Naive thymus-derived CD8-positive, alpha-beta T cell (primary cell): ENCODE measurements at regions not wholly inside any gene's neighbourhood (a gene's known extent, or its start where the extent isn't known, plus 50 kb on each side); places are given as distances from the start of the nearest gene placed in this dataset.
"Not testable (repeated sequence)": the region's sequence is repeated elsewhere in the genome, so short reads cannot be mapped to it uniquely, and the experiment has no call there.

Experiments
- ATAC-seq, 2 donors: fragments of 150-1000 bp; cut with Tn5 transposase in 1 of 2; sonication (Bioruptor Pico), chemical (Tn5 transposase) in 1 of 2; 1 replicate in 1 of 2; 2 replicates in 1 of 2; pipeline ENCODE4 v1.10.0; 2021; ENCODE audit warnings: mild to moderate bottlenecking in 2 of 2, moderate library complexity in 2 of 2
- POLR2A ChIA-PET: fragments of 350-600 bp; sonication (Branson Sonifier 250); formaldehyde crosslinking; loops from one replicate; lab custom pipeline; 2021; ENCODE audit warnings: antibody characterized with exemption; lab: Charles Lee
- DNase-seq, 10 donors: peaks; one replicate each; pipeline versions ENCODE4 v3.0.0 to v3.0.0-alpha.2; 2020 to 2022
- H3K27ac Mint-ChIP-seq, 10 donors: one replicate each; pipeline ENCODE4 v1.8.0; 2020 to 2022; ENCODE audit warnings: mild to moderate bottlenecking in 10 of 10, mixed read lengths in 10 of 10, moderate library complexity in 4 of 10, inconsistent platforms in 1 of 10
- H3K27me3 Mint-ChIP-seq, 5 donors: one replicate each; pipeline ENCODE4 v1.8.0; 2021 to 2022; ENCODE audit warnings: mixed read lengths in 5 of 5
- H3K36me3 Mint-ChIP-seq, 3 donors: one replicate each; pipeline ENCODE4 v1.8.0; 2020 to 2022; ENCODE audit warnings: mixed read lengths in 3 of 3, mild to moderate bottlenecking in 2 of 3, inconsistent platforms in 1 of 3
- H3K4me1 Mint-ChIP-seq, 4 donors: one replicate each; pipeline ENCODE4 v1.8.0; 2021 to 2022; ENCODE audit warnings: mixed read lengths in 4 of 4
- H3K4me3 Mint-ChIP-seq, 10 donors: one replicate each; pipeline ENCODE4 v1.8.0; 2020 to 2022; ENCODE audit warnings: mild to moderate bottlenecking in 10 of 10, mixed read lengths in 10 of 10, moderate library complexity in 6 of 10, inconsistent platforms in 1 of 10
- H3K9me3 Mint-ChIP-seq, 9 donors: one replicate each; pipeline ENCODE4 v1.8.0; 2020 to 2022; ENCODE audit warnings: mixed read lengths in 9 of 9, mild to moderate bottlenecking in 3 of 9, inconsistent platforms in 1 of 9, moderate library complexity in 1 of 9

DNA sequence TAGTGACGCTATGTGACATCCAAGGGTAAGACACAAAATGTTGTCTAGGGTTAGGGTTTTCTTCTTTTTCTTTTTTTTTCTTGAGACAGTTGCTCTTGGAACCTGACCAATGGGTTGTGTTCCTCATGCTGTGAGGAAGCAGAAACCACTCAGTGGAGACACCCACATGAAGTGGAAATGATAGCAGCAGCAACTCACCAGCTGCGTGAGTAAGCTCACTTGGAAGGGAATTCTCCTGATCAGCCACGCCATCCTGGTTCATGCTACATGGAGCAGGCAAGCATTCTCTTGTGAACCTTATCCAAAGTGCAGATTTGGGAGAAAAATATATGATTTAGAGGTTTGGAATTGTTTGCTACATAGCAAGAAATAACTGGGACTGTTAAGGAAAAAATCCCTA lies 863.7 kb downstream of the EPHA4 start:
- peaks cover 0 to 19% (median 2%) of the 10 kb centered on the region in 5 donors for H3K27me3 Mint-ChIP-seq
- peaks cover 0 to 15% (median 3%) of the 10 kb centered on the region in 9 donors for H3K9me3 Mint-ChIP-seq
- ATAC-seq (no peak), DNase-seq (no peak)
- H3K4me3 Mint-ChIP-seq: no peak overlapping the region
- H3K36me3 Mint-ChIP-seq: peaks cover 0 to 5% (median 0%) of the 10 kb centered on the region in 3 donors
- POLR2A ChIA-PET: no interaction called here
- H3K27ac Mint-ChIP-seq: no peak overlapping the region
- no peaks in the 10 kb centered on the region for H3K4me1 Mint-ChIP-seq

DNA sequence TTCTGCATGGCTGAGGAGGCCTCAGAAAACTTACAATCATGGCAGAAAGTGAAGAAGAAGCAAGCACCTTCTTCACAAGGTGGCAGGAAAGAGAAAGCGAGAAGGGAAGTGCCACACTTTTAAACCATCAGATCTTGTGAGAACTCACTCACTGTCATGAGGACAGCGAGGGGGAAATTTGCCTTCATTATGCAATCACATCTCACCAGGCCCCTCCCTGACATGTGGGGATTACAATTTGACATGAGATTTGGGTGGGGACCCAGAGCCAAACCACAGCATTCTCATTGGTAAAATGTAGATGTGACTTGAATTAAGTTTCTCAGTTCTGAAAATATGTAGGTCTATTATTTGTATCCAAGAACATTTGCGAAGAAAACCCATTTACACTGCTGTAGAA lies 854.8 kb downstream of the EPHA4 start:
- Mint-ChIP-seq H3K9me3 (peaks cover 0 to 7% (median 2%) of the 10 kb centered on the region in 9 donors), H3K27me3 (peaks cover 0 to 8% (median 2%) of the 10 kb centered on the region in 5 donors), H3K36me3 (no peaks in the 10 kb centered on the region), H3K4me1 (no peaks in the 10 kb centered on the region), H3K27ac (no peak overlapping the region), H3K4me3 (no peak overlapping the region)
- DNase-seq (no peak), ATAC-seq (no peak)
- POLR2A ChIA-PET: no interaction called here

DNA sequence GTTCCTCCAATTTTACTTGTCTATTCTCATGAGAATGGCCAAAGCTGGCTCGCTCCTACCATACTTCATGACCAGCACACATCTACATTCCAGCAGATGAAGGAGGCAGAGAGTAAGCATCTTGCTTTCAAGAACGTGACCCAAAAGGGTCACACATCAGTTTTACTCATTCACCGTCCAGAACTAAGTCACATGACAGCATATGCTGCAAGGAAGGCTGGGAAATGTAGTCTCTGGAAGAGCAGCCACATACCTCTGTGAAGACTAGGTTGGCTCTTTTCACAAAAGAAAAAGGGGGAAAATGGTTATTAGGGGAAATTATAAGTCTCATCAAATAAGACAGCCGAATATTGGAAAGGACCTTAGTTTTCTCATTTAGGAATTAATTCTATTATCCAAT lies 835.3 kb downstream of the EPHA4 start:
- DNase-seq: no peak
- H3K4me3 Mint-ChIP-seq: no peak overlapping the region
- peaks cover 0 to 14% (median 2%) of the 10 kb centered on the region in 9 donors for H3K9me3 Mint-ChIP-seq
- no peaks in the 10 kb centered on the region for H3K36me3 Mint-ChIP-seq
- no peaks in the 10 kb centered on the region for H3K27me3 Mint-ChIP-seq
- ATAC-seq: no peak
- no peaks in the 10 kb centered on the region for H3K4me1 Mint-ChIP-seq
- H3K27ac Mint-ChIP-seq: no peak overlapping the region
- POLR2A ChIA-PET: no interaction called here

DNA sequence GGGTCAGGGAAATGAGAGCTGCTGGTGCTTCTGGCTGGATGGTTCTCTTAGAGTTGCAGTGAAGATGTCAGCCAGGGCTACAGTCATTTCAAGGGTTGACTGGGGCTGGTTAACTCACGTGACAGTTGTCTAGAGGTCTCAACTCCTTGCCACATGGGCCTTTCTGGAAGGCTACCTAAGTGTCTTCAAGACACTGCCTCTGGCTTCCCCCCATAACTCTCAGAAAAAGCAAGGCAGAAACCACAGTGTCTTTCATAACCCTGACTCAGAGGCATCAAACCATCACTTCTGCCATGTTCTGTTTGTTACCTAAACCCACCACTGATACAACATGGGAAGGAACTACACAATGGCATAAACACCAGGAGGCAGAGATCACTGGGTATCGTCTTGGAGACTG lies 828.9 kb downstream of the EPHA4 start:
- peaks cover 0 to 6% (median 2%) of the 10 kb centered on the region in 9 donors for H3K9me3 Mint-ChIP-seq
- H3K27ac Mint-ChIP-seq: no peak overlapping the region
- no peak overlapping the region for H3K4me3 Mint-ChIP-seq
- H3K4me1 Mint-ChIP-seq: no peaks in the 10 kb centered on the region
- ATAC-seq (no peak), DNase-seq (no peak)
- POLR2A ChIA-PET: no interaction called here
- H3K27me3 Mint-ChIP-seq: no peaks in the 10 kb centered on the region
- H3K36me3 Mint-ChIP-seq: no peaks in the 10 kb centered on the region

DNA sequence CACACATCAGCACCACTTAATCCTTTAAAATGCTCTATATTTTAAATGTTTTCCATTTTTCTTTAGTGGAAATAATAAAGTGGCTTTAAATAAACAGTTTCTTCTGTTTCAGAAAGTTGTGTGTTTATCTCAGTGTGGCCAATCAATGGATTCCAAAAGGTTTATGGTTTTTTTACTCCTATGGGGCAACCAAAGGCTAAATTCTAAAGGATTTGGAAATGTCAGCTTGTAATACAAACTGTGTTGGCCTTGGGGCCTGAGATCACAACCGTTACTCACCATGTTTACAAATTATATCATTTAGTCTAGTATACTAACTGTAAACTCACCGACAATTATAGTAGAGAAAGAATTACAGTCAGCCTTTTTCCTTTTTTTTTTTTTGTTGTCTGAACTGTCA lies 827.2 kb downstream of the EPHA4 start:
- POLR2A ChIA-PET: no interaction called here
- H3K27ac Mint-ChIP-seq: no peak overlapping the region
- no peak for DNase-seq
- H3K4me1 Mint-ChIP-seq: no peaks in the 10 kb centered on the region
- no peak for ATAC-seq
- H3K27me3 Mint-ChIP-seq: no peaks in the 10 kb centered on the region
- no peaks in the 10 kb centered on the region for H3K36me3 Mint-ChIP-seq
- no peak overlapping the region for H3K4me3 Mint-ChIP-seq
- peaks cover 0 to 2% (median 0%) of the 10 kb centered on the region in 9 donors for H3K9me3 Mint-ChIP-seq

DNA sequence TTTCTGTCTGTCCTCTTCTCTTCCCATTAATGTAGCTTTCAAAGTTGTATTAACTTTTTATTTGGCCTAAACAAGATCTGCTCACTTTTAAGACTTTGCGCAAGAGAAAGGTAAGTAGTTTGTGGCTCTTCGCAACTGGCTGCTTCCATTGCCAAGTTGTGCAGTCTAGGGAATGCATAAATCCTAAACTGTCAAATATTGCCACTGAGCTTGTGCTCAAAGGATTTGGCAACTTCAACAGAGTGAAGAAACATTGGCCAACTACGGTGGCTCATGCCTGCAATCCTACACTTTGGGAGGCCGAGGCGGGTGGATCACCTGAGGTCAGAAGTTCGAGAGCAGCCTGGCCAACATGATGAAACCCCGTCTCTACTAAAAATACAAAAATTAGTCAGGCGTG lies 826.4 kb downstream of the EPHA4 start:
- DNase-seq (no peak), ATAC-seq (no peak)
- Mint-ChIP-seq H3K27me3 (no peaks in the 10 kb centered on the region), H3K9me3 (peaks cover 0 to 6% (median 2%) of the 10 kb centered on the region in 9 donors), H3K36me3 (no peaks in the 10 kb centered on the region), H3K4me3 (no peak overlapping the region), H3K4me1 (no peaks in the 10 kb centered on the region), H3K27ac (no peak overlapping the region)
- POLR2A ChIA-PET: no interaction called here

DNA sequence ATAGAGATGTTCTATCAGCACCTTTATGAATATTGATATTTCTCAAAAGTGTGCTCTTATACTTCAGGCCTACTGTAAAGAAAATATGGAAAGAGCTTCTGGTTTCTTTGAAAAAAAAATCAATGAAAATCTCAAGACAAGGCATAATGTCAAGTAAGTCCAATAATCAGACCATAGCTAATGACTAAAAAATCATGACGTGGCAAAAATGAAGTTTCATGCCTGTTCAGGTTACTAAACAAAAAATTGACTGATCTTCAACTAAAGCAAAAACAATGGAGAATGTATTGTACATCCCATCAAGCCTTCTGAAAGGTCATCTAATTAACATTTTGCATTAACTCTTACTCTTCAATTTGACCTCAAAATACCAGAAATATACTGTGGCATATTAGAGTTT lies 824.4 kb downstream of the EPHA4 start:
- POLR2A ChIA-PET: no interaction called here

DNA sequence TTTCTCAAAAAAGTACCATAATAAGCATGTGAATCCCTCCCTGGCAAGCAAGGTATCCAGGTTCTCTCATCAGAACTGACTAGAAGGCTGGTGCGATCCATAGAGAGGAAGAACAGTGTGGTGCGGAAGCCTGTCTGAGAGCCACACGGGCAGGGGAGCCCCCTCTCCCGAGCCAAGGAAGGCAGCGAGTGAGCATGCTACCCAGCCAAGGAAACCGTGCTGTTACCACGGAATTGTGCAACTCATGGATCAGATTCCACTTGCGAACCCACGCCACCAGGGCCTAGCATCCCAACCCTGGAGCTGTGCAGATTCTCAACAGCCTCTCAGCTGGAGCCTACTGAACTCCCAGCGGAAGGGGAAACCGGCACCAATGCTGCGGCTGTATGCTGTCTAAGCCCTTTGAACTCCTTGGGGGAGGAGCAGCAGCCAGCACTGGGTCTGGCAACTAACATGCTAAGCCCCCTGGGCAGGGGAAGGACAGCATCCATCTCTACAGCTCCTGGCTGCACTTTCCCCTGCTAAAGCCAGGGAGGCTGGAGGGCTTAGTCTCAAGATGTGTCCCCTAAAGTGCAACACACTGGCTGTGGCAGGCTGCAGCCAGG lies 823.1 kb downstream of the EPHA4 start:
- H3K27ac Mint-ChIP-seq: no peak overlapping the region
- POLR2A ChIA-PET: no interaction called here
- no peak for ATAC-seq
- H3K27me3 Mint-ChIP-seq: no peaks in the 10 kb centered on the region
- H3K4me3 Mint-ChIP-seq: no peak overlapping the region
- no peaks in the 10 kb centered on the region for H3K36me3 Mint-ChIP-seq
- DNase-seq: no peak
- H3K9me3 Mint-ChIP-seq: peaks cover 0 to 16% (median 5%) of the 10 kb centered on the region in 9 donors
- no peaks in the 10 kb centered on the region for H3K4me1 Mint-ChIP-seq

More for the DNA sequence above, 824.4 kb downstream of the EPHA4 start:
- H3K36me3 Mint-ChIP-seq: no peaks in the 10 kb centered on the region
- no peaks in the 10 kb centered on the region for H3K4me1 Mint-ChIP-seq
- no peaks in the 10 kb centered on the region for H3K27me3 Mint-ChIP-seq
- H3K27ac Mint-ChIP-seq: no peak overlapping the region
- H3K9me3 Mint-ChIP-seq: peaks cover 0 to 16% (median 4%) of the 10 kb centered on the region in 9 donors
- no peak for DNase-seq
- H3K4me3 Mint-ChIP-seq: no peak overlapping the region
- no peak for ATAC-seq

DNA sequence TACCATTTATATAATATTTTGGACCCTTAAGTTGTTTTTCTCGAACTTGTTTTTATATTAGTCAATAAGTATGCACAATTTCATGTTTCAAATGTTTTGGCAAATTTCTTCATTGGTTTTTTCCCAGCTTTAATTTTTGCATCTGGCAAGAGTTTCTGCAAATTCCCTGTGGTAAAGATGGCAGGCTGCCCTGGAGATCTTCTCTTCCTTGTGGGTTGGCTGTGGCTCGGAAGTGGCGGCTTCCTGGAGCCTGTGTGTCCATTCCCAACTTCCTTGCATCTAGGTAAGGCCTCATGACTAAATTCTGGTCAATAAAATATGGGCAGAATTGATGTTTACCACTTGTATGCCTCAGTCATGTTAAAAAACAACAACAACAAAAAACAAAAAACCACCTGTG lies 818.6 kb downstream of the EPHA4 start:
- ATAC-seq (no peak), DNase-seq (no peak)
- H3K27ac Mint-ChIP-seq: no peak overlapping the region
- H3K36me3 Mint-ChIP-seq: no peaks in the 10 kb centered on the region
- H3K9me3 Mint-ChIP-seq: peaks cover 0 to 27% (median 4%) of the 10 kb centered on the region in 9 donors
- H3K4me1 Mint-ChIP-seq: no peaks in the 10 kb centered on the region
- POLR2A ChIA-PET: no interaction called here
- H3K27me3 Mint-ChIP-seq: no peaks in the 10 kb centered on the region
- no peak overlapping the region for H3K4me3 Mint-ChIP-seq

DNA sequence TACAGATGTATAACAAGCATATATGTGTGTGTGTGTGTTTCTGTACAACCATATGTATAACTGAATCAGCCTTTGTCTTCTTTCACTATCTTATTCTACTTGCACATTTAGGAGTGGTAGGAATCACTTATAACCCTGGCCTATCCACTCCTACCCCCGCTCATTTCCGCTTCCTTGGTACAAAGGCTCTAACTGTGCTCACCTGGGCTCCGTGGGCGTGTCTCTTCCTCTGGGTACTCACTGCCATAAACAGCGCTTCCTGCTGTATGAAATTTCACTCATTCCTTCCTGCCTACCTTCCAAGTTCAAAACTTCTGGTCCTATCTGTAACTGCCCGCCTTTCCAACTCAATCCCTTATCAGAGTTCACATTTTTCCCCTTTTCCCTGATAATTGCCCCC lies 815.5 kb downstream of the EPHA4 start:
- Mint-ChIP-seq H3K4me3 (no peak overlapping the region), H3K9me3 (peaks cover 0 to 15% (median 1%) of the 10 kb centered on the region in 9 donors), H3K27ac (no peak overlapping the region), H3K36me3 (no peaks in the 10 kb centered on the region), H3K4me1 (no peaks in the 10 kb centered on the region), H3K27me3 (no peaks in the 10 kb centered on the region)
- POLR2A ChIA-PET: no interaction called here
- no peak for ATAC-seq
- DNase-seq: no peak

DNA sequence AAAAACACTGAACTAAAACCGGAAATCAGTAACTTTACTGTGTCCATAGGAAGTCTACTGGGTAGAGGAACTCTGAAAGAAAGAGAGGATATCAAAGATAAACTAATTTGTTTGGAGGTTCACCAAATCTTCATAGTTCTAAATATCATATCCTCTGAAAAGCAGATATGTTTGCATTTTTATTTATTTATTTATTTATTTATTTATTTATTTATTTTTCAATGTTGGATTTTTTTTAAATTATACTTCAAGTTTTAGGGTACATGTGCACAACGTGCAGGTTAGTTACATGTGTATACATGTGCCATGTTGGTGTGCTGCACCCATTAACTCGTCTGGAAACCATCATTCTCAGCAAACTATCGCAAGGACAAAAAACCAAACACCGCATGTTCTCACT lies 813.7 kb downstream of the EPHA4 start:
- DNase-seq, H3K4me1 Mint-ChIP-seq, H3K36me3 Mint-ChIP-seq, H3K4me3 Mint-ChIP-seq, ATAC-seq, H3K27me3 Mint-ChIP-seq, H3K27ac Mint-ChIP-seq, POLR2A ChIA-PET: not testable (repeated sequence)
- H3K9me3 Mint-ChIP-seq: peaks cover 0 to 22% (median 0%) of the 10 kb centered on the region in 9 donors

DNA sequence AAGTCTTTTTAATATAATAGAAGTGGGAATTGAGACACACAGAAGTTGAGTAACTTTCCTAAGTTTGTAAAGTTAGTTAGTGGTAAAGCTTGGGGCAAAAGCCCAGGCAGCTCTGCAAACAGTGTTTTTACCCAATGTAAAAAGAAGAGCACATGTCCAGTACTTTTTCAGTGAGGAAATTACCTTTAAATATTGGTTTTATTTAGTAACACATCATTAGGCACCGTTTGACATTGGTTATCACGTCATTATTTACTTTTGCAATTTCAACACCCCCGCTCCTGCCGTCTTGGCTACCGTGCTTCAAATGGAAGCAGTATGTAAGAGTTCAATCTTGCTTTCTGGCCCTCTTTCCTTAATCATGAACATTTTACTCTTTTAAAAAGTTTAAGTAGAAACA lies 807.9 kb downstream of the EPHA4 start:
- Mint-ChIP-seq H3K9me3 (peaks cover 0 to 22% (median 0%) of the 10 kb centered on the region in 9 donors), H3K36me3 (no peaks in the 10 kb centered on the region), H3K27me3 (peaks cover 0 to 3% (median 0%) of the 10 kb centered on the region in 5 donors), H3K4me3 (no peak overlapping the region), H3K4me1 (no peaks in the 10 kb centered on the region), H3K27ac (no peak overlapping the region)
- DNase-seq (no peak), ATAC-seq (no peak)
- POLR2A ChIA-PET: no interaction called here

DNA sequence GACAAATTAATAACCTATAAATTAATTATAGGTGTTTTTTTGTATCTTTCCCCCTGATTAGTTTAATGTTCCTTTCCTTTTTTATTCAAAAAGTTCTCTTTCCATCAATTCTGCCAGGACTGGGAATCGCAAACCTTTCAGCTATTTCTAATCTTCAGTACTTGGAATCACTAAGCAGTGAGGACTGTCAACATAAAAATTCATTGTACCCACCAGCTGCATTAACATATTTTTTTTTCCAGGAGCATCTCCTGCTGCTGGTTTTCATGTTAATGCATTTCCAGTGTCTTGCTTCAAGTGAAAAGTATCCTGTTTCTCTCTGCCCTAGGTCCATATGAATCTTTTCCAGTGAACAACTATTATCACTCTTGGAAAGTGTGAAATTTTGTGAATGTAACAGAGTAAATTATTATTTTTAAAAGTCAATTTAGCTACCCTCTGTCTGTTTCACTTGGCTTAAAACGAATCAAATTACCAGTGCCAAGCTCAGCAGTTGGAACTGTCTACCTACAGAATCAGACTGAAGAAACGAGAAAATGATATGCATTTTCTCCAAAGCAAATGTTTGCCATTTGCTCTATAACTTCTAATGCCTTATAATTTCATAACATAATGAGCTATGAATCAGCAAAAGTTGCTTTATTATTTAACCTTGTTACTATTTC lies 804.4 kb downstream of the EPHA4 start:
- no peaks in the 10 kb centered on the region for H3K36me3 Mint-ChIP-seq
- H3K4me3 Mint-ChIP-seq: no peak overlapping the region
- POLR2A ChIA-PET: no interaction called here
- peaks cover 0 to 2% (median 0%) of the 10 kb centered on the region in 9 donors for H3K9me3 Mint-ChIP-seq
- no peak overlapping the region for H3K27ac Mint-ChIP-seq
- no peak for DNase-seq
- no peak for ATAC-seq
- H3K27me3 Mint-ChIP-seq: peaks cover 0 to 1% (median 0%) of the 10 kb centered on the region in 5 donors
- no peaks in the 10 kb centered on the region for H3K4me1 Mint-ChIP-seq
